ENCODE measurements at regions not wholly inside any gene's neighbourhood (a gene's known extent, or its start where the extent isn't known, plus 50 kb on each side); places are given as distances from the start of the nearest gene placed in this dataset.

DNA sequence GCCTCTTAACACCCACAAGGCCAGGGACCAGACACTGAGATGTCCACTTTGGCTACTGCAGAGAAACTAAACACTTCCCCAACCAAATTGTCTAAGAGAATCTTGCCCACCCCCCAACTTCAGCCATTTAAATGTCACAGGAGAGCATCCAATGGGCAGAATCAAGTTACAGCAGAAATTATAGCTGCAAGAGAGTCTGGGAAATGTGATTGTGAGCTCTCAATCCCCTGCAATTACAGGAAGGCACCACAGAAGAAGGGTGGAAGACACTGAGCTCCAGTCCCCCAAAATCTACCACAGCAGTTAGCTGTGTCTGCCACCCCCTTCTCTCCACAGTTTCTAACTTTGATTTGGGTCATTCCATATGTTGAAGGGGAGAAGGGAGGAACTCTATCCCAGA lies 103.5 kb upstream of the ATL2 start:
- Histone ChIP-seq H3K36me3 (replicated peaks in 1 of 2; ENCODE audit: control insufficient read depth in 1 of 2, insufficient read depth in 2 of 2, low read length in 2 of 2) (no peaks in the 10 kb centered on the region), H3K9me3 (ENCODE audit: low read length) (peaks cover 15% of the 10 kb centered on the region), H3K4me3 (replicated peaks in 1 of 3; ENCODE audit: insufficient read depth in 1 of 3, low read depth in 2 of 3, low read length in 3 of 3) (no peak overlapping the region), H4K20me1 (ENCODE audit: insufficient read depth, low read length) (no peaks in the 10 kb centered on the region), H2AFZ (ENCODE audit: low read length) (no peak overlapping the region), H3K4me1 (ENCODE audit: insufficient read depth, low read length) (peaks cover 4% of the 10 kb centered on the region), H3K27ac (ENCODE audit: extremely low read length, insufficient read depth, low read length) (no peak overlapping the region), H3K9ac (ENCODE audit: insufficient read depth, low read depth, low read length) (no peak overlapping the region), H3K27me3 (ENCODE audit: control insufficient read depth in 1 of 2, insufficient read depth in 2 of 2, low read length in 2 of 2) (peaks cover 8 to 21% of the 10 kb centered on the region in 2 experiments; a peak in 4 of 5 replicates), H3K79me2 (ENCODE audit: insufficient read depth, low read length) (no peaks in the 10 kb centered on the region), H3K4me2 (ENCODE audit: low read depth, low read length) (no peak overlapping the region)
- in situ Hi-C loops (cut with HindIII; ENCODE audit: extremely low pct_ligation_motif_present, low pct_unique_long_range_greater_than_20kb) (no loop called here), intact Hi-C loops (cut with micrococcal nuclease; ENCODE audit: unreplicated experiment) (no loop called here)
- BruUV-seq (replicated peaks): no TSS peak
- CTCF ChIA-PET (ENCODE audit: low intra/inter-chr PET ratio, low total read pairs): no interaction called here
- ATAC-seq (no peak), DNase-seq (ENCODE audit: low spot score) (no peak), FAIRE-seq (no peak)
- POLR2A ChIA-PET: interaction anchor here (0.9 kb wide), 1 partner anchor 17 kb away, joined by 3 read pairs; no protein-coding TSS in a partner anchor
- no peak for TF ChIP-seq ZNF768 (CRISPR knock-in tag; IDR thresholded peaks at IDR 0.05)
- no peak for TF ChIP-seq TRIM24 (CRISPR knock-in tag; IDR thresholded peaks at IDR 0.05)
- TF ChIP-seq ZSCAN21 (CRISPR knock-in tag; IDR thresholded peaks at IDR 0.05; ENCODE audit: borderline replicate concordance): no peak
- TF ChIP-seq NCOA2 (CRISPR knock-in tag; IDR thresholded peaks at IDR 0.05): no peak
- no peak for TF ChIP-seq ZNF232 (CRISPR knock-in tag; IDR thresholded peaks at IDR 0.05; ENCODE audit: borderline replicate concordance)
- no peak for TF ChIP-seq PHF8 (CRISPR knock-in tag; IDR thresholded peaks at IDR 0.05)
- TF ChIP-seq ARHGAP35 (CRISPR knock-in tag; IDR thresholded peaks at IDR 0.05; ENCODE audit: borderline replicate concordance): no peak
- TF ChIP-seq IKZF4 (CRISPR knock-in tag; IDR thresholded peaks at IDR 0.05; ENCODE audit: borderline replicate concordance, low read depth, not compliant biosample characterization): no peak
- TF ChIP-seq ZNF609 (CRISPR knock-in tag; IDR thresholded peaks at IDR 0.05; ENCODE audit: borderline replicate concordance): no peak
- no peak for TF ChIP-seq SIX1 (CRISPR knock-in tag; IDR thresholded peaks at IDR 0.05; ENCODE audit: borderline replicate concordance)
- TF ChIP-seq ZSCAN25 (CRISPR knock-in tag; IDR thresholded peaks at IDR 0.05): no peak
- TF ChIP-seq KLF11 (CRISPR knock-in tag; IDR thresholded peaks at IDR 0.05): no peak
- no peak for TF ChIP-seq ETV6 (CRISPR knock-in tag; conservative IDR thresholded peaks at IDR 0.05)
